ENCODE measurements at regions not wholly inside any gene's neighbourhood (a gene's known extent, or its start where the extent isn't known, plus 50 kb on each side); places are given as distances from the start of the nearest gene placed in this dataset.

- DNase-seq (ENCODE audit: low read depth, low spot score): no peak
Observed at GRCh38 chr14:38330275-38330674, 74.4 kb upstream of the CLEC14A start.

- DNase-seq (ENCODE audit: low read depth, low spot score): no peak
Observed at GRCh38 chr14:38329246-38329645, 73.4 kb upstream of the CLEC14A start.

GRCh38 chr14:38316922-38317321, 61.0 kb upstream of the CLEC14A start:
- no peak for DNase-seq (ENCODE audit: low read depth, low spot score)

- no peak for DNase-seq (ENCODE audit: low read depth, low spot score)
Observed at GRCh38 chr14:38311655-38312054, 55.8 kb upstream of the CLEC14A start.

- DNase-seq (ENCODE audit: low read depth, low spot score): no peak
Observed at GRCh38 chr14:38310420-38310995, 54.6 kb upstream of the CLEC14A start.

- no peak for DNase-seq (ENCODE audit: low read depth, low spot score)
Observed at GRCh38 chr14:38309522-38310277, 53.8 kb upstream of the CLEC14A start.

All from activated CD4-positive, CD25-positive, alpha-beta regulatory T cell treated with anti-CD3 and anti-CD28 coated beads, Interleukin-2, amount 50 U/mL, for 16 hours (primary cell).